K562 (cell line): ENCODE measurements at regions not wholly inside any gene's neighbourhood (a gene's known extent, or its start where the extent isn't known, plus 50 kb on each side); places are given as distances from the start of the nearest gene placed in this dataset.

Experiments
- ARID3B ChIP-seq: fragments of 250-450 bp; sonication (Bioruptor Pico); IDR thresholded peaks from 2 replicates; pipeline ENCODE4 v1.4.0; 2020; ENCODE audit warnings: borderline replicate concordance
- HMG20B ChIP-seq: fragments of 250-450 bp; sonication (Bioruptor Pico); IDR thresholded peaks from 2 replicates; pipeline ENCODE4 v1.5.0; 2021; ENCODE audit warnings: mild to moderate bottlenecking
- HMGN3 ChIP-seq: IDR thresholded peaks from 2 replicates; pipeline ENCODE4 v1.6.1; 2011; ENCODE audit warnings: borderline replicate concordance, low read depth, mild to moderate bottlenecking, mixed read lengths, low read length; ENCODE audit not compliant: insufficient read length; ENCODE audit errors: extremely low read depth
- MECOM ChIP-seq: fragments of 250-450 bp; sonication (Bioruptor Pico); IDR thresholded peaks from 2 replicates; pipeline ENCODE4 v1.8.0; 2022; ENCODE audit warnings: inconsistent platforms
- PBX2 ChIP-seq, 2 experiments: IDR thresholded peaks in 1 of 2; conservative IDR thresholded peaks in 1 of 2; 2 replicates each; pipeline ENCODE4 v1.6.1; 2016; ENCODE audit warnings: low read depth in 2 of 2, mild to moderate bottlenecking in 1 of 2, missing compliant biosample characterization in 1 of 2, missing genetic modification characterization in 1 of 2, moderate library complexity in 1 of 2
- POLR2AphosphoS5 ChIP-seq: IDR thresholded peaks from 2 replicates; pipeline ENCODE4 v1.6.1; 2011; ENCODE audit warnings: mild to moderate bottlenecking, low read depth, low read length, moderate library complexity; ENCODE audit not compliant: control insufficient read depth, insufficient read depth
- RBM25 ChIP-seq: fragments of 200-400 bp; formaldehyde crosslinking; IDR thresholded peaks from 2 replicates; pipeline ENCODE4 v1.6.1; 2018; ENCODE audit warnings: low read length, low read depth, moderate library complexity; ENCODE audit not compliant: severe bottlenecking
- RFX7 ChIP-seq: fragments of 250-450 bp; sonication (Bioruptor Pico); IDR thresholded peaks from 2 replicates; pipeline ENCODE4 v1.5.1; 2021; ENCODE audit warnings: mild to moderate bottlenecking
- SMAD2 ChIP-seq: fragments of 150-350 bp; IDR thresholded peaks from 2 replicates; pipeline ENCODE4 v1.6.1; 2014; ENCODE audit warnings: low read depth, mild to moderate bottlenecking, low read length
- TCFL5 ChIP-seq: fragments of 250-450 bp; sonication (Bioruptor Pico); conservative IDR thresholded peaks from 2 replicates; pipeline ENCODE4 v1.6.1; 2021; ENCODE audit warnings: mild to moderate bottlenecking, moderate library complexity, matching md5 sums
- ZFP30 ChIP-seq: fragments of 250-450 bp; sonication (Bioruptor Pico); IDR thresholded peaks from 2 replicates; pipeline ENCODE4 v1.8.0; 2022; ENCODE audit warnings: moderate library complexity, mild to moderate bottlenecking, inconsistent platforms, borderline replicate concordance
- ZNF140 ChIP-seq: fragments of 250-450 bp; sonication (Bioruptor Pico); IDR thresholded peaks from 2 replicates; pipeline ENCODE4 v1.8.0; 2021; ENCODE audit warnings: moderate library complexity, mild to moderate bottlenecking, inconsistent platforms
- TF ChIP-seq, protein P1 (sequence below): sonication (generic); IDR thresholded peaks from 2 replicates; pipeline ENCODE4 v1.6.1; 2016
- TF ChIP-seq, protein P2 (sequence below): IDR thresholded peaks from 2 replicates; pipeline ENCODE4 v1.6.1; 2011; ENCODE audit not compliant: insufficient read length; ENCODE audit errors: extremely low read depth
- TF ChIP-seq, protein P3 (sequence below), 2 experiments: fragments of 450-650 bp in 1 of 2; IDR thresholded peaks; 2 replicates each; pipeline ENCODE4 v1.6.1; 2011 to 2017; ENCODE audit warnings: low read depth in 2 of 2, antibody characterized with exemption in 1 of 2, borderline replicate concordance in 1 of 2, low read length in 1 of 2, mild to moderate bottlenecking in 1 of 2, mixed read lengths in 1 of 2; ENCODE audit not compliant: control insufficient read depth in 1 of 2

DNA sequence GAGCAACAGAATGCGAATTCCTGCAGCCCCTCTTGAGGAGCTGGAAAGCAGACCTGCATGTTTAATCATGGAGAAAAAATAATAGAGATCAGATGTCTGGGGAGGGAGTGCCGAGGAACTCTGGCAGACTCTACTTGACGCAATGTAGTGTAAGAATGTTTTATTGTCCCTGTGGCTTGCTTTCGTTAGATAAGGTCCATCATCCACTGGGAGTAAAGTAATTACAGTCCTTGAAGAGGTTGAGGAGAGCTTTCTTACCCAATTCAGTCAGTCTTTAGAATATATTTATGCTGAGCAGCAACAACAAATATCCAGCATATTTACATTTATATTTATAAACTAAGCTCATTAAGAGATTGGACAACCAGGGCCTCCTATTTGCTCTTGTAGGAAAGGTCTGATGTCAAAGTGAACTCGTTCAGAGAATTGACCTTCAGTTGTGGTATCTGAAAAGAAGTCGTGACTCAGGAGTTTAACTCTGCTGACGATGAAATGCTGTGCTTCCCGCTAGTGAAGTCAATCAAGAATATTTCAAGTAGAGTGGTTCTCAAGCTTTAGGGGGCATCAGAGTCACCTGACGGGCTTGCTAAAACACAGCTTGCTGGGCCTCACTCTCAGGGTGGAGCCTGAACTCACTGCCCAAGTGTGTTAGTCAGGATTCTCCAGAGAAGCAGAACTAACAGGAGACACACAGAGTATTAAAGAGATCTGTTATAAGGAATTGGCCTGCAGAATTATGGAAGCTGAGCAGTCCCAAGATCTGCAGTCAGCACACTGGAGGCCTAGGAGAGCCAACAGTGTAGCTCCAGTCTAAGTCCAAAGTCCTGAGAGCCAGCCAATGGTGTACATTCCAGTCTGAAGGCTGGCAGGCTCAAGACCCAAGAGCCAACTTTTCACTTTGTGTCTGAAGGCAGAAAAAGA is 139.3 kb upstream of the LMNTD1 start (continued):
- TF ChIP-seq, protein P1, sequence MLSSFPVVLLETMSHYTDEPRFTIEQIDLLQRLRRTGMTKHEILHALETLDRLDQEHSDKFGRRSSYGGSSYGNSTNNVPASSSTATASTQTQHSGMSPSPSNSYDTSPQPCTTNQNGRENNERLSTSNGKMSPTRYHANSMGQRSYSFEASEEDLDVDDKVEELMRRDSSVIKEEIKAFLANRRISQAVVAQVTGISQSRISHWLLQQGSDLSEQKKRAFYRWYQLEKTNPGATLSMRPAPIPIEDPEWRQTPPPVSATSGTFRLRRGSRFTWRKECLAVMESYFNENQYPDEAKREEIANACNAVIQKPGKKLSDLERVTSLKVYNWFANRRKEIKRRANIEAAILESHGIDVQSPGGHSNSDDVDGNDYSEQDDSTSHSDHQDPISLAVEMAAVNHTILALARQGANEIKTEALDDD: peak; percentile 67; the same call in 1 of the 2 replicates
- TF ChIP-seq ZNF140 (CRISPR knock-in tag): no peak
- no peak for TF ChIP-seq HMGN3
- no peak for TF ChIP-seq MECOM (CRISPR knock-in tag)
- no peak for TF ChIP-seq PBX2 (CRISPR knock-in tag; IDR thresholded peaks at IDR 0.05; ENCODE audit: low read depth)
- peak; percentile 89 for TF ChIP-seq PBX2 (tag; conservative IDR thresholded peaks at IDR 0.05; ENCODE audit: low read depth)
- no peak for TF ChIP-seq POLR2AphosphoS5
- TF ChIP-seq ARID3B (CRISPR knock-in tag): no peak
- TF ChIP-seq, protein P2, sequence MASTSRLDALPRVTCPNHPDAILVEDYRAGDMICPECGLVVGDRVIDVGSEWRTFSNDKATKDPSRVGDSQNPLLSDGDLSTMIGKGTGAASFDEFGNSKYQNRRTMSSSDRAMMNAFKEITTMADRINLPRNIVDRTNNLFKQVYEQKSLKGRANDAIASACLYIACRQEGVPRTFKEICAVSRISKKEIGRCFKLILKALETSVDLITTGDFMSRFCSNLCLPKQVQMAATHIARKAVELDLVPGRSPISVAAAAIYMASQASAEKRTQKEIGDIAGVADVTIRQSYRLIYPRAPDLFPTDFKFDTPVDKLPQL: no peak
- no peak for TF ChIP-seq RBM25
- TF ChIP-seq, protein P3, sequence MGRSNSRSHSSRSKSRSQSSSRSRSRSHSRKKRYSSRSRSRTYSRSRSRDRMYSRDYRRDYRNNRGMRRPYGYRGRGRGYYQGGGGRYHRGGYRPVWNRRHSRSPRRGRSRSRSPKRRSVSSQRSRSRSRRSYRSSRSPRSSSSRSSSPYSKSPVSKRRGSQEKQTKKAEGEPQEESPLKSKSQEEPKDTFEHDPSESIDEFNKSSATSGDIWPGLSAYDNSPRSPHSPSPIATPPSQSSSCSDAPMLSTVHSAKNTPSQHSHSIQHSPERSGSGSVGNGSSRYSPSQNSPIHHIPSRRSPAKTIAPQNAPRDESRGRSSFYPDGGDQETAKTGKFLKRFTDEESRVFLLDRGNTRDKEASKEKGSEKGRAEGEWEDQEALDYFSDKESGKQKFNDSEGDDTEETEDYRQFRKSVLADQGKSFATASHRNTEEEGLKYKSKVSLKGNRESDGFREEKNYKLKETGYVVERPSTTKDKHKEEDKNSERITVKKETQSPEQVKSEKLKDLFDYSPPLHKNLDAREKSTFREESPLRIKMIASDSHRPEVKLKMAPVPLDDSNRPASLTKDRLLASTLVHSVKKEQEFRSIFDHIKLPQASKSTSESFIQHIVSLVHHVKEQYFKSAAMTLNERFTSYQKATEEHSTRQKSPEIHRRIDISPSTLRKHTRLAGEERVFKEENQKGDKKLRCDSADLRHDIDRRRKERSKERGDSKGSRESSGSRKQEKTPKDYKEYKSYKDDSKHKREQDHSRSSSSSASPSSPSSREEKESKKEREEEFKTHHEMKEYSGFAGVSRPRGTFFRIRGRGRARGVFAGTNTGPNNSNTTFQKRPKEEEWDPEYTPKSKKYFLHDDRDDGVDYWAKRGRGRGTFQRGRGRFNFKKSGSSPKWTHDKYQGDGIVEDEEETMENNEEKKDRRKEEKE (IDR thresholded peaks at IDR 0.05; ENCODE audit: borderline replicate concordance in 1 of 2, control insufficient read depth in 1 of 2, low read depth in 2 of 2, low read length in 1 of 2): no peak
- TF ChIP-seq RFX7: no peak
- no peak for TF ChIP-seq HMG20B (CRISPR knock-in tag)
- no peak for TF ChIP-seq SMAD2
- TF ChIP-seq ZFP30 (CRISPR knock-in tag): no peak
- no peak for TF ChIP-seq TCFL5 (CRISPR knock-in tag)
